IPS-11a (cell line): ENCODE measurements at regions not wholly inside any gene's neighbourhood (a gene's known extent, or its start where the extent isn't known, plus 50 kb on each side); places are given as distances from the start of the nearest gene placed in this dataset.
"Not testable (repeated sequence)": the region's sequence is repeated elsewhere in the genome, so short reads cannot be mapped to it uniquely, and the experiment has no call there.

ENCODE experiments used
- H3K4me3 ChIP-seq: one replicate; pipeline ENCODE4 v1.5.1; 2013; ENCODE audit warnings: low read depth, low read length, control low read depth

DNA sequence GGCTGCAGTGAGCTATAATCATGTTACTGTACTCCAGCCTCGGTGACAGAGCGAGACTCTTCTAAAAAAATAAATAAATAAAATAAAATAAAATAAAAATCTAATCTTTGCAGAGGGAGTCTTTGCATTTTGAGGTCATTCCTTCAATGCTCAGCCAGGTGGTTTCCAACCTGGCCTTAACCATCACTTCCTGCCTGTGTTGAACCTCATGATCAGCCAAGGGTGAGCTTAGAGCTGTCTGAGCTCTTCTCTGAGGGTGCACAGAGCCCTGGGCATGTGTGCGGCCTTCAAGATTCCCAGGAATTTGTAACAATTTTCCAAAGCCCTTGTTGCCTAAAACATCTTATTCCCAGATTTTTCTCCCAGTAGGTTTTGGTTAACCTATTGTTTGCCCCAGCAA, 94.3 kb downstream of the KCNJ12 start:
- not testable (repeated sequence) for H3K4me3 ChIP-seq

DNA sequence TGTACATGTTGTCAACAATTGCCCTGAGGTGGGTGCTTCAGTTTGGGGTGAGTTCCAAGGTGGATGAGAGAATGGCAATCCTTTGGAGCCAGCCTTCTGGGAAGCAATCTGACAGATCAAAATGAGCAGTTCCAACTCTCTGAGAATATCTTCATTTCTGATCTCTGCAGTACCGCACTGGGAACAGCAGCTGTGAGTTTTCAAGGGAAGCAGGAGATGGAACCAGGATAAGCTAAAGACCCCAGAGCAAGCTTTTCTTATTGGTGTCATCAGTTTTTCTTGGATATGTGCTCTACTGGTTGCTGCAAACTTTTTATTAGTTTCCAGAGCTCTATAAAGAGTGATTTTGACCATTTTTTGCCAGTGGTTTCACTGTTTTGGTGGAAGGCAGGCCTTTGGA, 94.7 kb downstream of the KCNJ12 start:
- no peak overlapping the region for H3K4me3 ChIP-seq

DNA sequence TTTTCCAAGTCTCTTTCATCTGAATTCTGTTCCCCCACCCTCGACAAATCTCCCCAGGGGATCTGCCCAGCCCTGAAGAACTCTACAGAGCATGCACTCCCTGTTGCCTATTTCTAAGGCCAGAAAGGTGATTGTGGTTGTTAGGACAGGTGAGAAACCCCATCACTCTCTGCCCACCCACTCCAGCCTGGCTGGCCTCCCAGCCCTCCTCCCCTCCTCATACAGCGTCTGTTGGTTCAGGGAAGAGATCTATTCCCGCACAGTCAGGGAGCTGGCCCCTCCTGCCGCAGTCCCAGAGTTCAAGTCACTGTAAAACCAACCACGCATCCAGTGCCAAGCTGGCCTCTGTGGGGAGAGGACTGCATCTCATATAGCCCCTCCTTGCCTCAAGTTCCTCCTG, 98.7 kb downstream of the KCNJ12 start:
- no peak overlapping the region for H3K4me3 ChIP-seq

DNA sequence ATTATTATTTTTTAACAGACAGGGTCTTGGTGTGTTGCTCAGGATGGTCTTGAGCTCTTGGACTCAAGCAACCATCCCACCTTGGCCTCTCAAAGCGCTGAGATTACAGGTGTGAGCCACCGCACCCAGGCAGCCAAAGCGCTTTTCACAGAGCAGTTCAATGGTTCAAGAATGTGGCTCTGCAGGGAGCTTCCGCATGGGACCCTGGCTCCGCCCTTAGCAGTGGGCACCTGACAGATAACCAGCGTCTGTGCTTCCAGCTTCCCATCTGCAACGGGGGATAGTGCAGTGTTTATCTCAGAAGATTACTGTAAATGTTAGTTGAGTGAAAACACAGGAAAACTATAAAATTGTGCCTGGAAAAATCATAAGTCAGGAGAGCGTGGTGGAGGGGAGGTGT, 99.4 kb downstream of the KCNJ12 start:
- no peak overlapping the region for H3K4me3 ChIP-seq

DNA sequence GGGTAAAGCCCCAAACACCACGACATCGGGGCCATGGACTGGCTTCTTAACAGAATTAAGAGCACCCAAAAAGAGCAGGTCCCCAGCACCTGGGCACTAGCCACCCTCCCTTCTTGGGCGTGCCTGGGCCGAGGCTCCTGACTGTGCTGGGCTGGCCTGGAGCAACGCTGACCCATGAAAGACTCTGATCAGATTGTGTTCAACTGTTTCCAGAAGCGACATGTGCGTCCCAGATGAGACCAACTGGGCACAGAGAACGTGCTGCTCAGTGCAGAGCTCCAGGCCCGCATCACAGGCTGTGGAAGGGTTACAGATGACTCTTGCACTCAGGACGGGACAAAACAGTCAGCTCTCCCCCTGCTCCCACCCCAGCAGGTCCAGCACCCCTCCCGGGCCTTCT, 100.7 kb downstream of the KCNJ12 start:
- H3K4me3 ChIP-seq, result no peak overlapping the region

DNA sequence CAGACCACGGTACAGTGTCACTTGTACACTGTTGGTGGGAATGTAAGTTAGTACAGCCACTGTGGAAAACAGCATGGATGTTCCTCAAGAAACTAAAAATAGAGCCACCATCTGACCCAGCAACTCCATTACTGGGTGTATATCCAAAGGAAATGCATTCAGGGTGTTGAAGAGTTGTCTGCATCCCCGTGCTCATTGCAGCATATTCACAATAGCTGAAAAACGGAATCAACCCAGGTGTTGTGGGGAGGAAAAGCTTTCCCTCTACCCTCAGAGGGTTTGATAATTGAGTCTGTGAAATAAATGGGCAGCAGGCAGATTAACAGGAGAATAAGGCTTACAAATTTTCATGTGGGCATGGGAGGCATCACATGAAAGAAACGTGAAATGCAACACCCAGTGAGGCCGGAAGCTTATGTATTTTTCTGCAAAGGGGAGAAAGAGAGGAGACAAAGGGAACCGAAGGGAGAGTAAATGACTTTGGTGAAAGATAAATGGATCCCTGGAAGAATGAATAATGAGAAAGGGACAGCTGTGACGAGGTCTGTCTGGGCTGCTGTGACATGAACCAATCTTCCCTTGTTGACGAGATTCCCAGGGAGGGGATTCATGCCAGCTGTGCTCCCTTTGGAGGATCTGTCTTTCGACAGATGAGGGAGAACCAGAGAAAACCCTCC, 106.2 kb downstream of the KCNJ12 start:
- H3K4me3 ChIP-seq, result no peak overlapping the region

DNA sequence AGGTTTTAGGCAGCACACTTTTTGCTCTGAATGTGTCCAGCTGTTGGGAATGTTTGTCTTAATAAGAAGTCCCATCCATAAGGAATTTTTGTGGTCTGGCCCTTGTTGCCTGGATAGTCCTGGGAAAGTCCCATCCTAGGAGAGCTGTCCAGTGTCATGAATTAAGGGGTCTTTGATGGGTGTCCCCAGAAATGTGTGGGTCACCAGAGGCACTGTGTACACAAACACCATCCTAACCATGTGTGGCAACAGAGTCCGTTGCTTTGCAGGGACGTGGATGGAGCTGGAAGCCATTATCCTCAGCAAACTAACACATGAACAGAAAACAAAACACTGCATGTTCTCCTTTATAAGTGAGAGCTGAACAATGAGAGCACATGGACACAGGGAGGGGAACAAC, 111.9 kb downstream of the KCNJ12 start:
- not testable (repeated sequence) for H3K4me3 ChIP-seq

DNA sequence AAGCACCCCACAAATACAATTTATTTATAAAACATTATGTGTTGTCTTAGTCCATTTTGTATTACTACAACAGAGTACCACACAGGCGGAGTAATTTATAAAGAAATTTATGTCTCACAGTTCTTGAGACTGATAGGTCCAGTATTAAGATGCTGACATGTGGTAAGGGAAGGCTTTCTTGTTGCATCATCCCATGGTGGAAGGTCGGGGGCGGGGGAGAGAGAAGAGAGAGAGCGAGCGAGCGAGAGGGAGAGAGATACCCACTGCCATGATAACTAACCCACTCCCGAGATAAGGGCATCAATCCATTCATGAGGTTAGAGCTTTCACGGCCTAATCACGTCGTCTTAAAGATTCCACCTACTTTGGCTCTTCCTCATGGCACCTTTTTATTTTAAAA, 117.8 kb downstream of the KCNJ12 start:
- H3K4me3 ChIP-seq, result no peak overlapping the region

DNA sequence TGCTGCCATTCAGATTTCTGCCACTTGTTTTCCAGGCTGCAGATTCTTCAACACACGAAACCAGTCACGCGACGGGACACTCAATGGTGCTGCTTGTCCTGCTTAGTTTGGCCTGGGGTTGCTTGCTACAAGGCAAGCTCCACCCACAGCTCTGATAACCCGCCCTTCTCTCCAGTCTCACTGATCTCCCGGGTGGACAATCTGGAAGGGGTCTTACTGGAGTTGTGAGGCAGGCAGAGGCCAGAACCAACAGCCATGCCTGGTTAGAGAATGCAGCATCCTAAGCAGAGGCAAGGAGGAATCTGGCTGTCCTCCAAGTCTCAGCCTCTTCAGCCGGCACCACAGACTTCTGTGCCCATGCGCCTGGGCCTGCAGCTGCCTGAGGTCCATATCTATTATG, 119.1 kb downstream of the KCNJ12 start:
- H3K4me3 ChIP-seq, result no peak overlapping the region

DNA sequence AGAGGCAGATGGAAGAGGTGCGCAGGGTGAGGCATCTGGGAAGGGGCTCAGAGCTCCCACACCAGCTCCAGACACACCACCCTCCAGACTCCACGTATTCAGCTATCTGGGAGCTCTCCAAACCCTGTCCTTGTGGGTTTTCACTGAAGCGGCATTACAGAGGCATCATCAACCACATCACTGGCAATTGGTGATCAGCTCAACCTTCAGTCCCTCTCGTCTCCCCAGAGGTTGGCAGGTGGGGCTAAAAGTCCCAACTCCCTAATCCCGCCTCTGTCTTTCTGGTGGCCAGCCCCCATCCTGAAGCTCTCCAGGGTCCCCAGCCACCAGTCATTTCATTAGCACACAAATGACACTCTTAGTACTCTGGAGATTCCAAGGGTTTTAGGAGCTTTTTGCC, 123.9 kb downstream of the KCNJ12 start:
- no peak overlapping the region for H3K4me3 ChIP-seq

DNA sequence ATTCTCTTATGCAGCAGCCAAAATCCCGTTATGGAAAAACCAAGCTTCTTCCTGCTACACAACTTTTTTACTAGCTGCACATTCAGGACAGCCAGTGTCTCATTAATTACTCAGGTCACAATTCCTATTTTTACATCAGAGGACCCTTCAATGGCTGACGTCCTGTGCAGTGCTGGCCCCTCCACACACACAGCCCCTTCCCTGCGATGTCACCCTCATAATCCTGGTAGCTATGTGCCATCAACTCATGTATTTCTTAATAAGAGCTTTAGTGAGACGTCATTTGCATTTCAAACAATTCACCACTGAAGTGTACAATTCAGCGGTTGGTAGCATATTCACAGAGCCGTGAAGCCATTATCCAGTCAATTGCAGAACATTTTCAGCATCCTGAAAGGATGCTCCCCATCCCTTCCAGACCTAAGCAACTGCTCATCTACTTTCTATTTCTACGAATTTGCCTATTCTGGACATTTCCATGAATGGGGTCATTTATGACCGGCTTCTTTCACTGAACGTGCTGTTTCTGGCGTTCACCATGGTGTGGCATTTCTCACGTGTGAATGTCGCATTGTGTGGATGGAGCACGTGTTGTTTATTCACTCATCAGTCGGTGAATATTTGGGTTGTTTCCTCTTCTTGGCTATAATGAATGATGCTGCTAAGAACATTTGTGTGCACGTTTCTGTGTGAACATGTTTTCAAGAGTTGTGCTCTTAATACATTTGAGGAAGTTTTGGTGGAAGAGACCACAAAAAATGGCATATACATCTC, 126.0 kb downstream of the KCNJ12 start:
- not testable (repeated sequence) for H3K4me3 ChIP-seq

DNA sequence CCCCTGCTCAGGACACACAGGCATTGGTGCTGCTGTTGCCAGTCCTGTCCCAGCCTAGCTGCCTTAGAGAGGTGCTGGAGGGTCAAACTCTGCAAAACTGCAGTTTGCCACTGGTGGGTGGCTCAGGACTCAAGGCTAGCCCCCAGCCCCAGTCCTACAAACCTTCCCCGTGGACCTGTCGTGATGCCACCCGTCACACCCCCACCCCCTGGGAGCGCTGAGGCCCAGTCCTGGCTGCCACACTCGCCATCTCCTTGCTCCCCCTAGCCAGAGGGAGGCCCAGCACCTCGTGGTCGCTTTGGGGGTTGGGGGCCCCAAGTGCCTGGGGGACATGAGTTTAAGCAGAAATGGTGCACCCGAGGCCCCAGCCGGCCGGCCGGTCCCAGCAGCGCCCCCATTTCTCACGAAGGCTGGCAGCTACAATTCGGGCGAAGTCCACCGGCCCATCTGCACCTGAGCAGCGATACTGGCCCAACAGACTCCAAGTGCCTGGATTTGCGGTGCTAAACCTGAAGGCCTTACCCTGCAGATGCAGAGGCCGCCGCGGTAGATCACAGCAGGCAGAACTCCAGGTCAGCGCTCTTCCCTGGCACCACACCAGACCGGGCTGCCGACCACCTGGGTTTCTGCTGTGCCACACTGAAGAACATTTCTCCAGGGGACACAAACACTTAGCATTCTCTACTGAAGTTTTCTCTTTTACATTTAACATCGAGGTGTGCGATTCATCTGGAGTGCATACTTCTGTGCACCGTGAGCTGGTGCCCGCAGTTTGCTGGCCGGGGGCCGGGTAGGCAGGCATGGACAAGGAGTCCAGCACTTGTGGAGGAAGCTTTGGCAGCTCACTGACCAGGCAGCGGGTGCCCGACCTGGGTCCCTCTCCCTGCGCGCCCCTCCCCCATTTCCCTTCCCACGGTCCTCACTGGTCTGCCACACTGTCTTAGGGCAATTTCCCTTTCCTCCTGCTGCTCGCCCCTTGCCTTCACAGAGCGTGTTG, 130.0 kb downstream of the KCNJ12 start:
- H3K4me3 ChIP-seq, result no peak overlapping the region

DNA sequence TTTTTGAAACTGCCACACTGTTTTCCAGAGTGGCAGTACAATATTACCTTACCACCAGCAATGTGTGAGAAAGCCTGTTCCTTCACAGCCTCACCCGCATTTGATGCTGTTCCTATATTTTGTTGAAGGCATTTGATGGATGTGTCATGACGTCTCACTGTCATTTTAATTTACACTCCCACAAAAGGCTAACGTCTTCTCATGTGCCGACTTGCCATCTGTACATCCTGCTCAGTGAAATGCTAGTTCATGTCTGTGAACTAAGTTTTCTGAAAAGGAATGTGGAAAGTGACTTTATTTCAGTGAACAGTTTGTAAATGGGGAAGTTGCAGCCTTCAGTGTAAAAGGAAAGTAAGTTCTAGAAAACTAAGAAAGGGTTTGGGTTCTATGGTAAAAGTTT, 131.6 kb downstream of the KCNJ12 start:
- H3K4me3 ChIP-seq, result not testable (repeated sequence)

DNA sequence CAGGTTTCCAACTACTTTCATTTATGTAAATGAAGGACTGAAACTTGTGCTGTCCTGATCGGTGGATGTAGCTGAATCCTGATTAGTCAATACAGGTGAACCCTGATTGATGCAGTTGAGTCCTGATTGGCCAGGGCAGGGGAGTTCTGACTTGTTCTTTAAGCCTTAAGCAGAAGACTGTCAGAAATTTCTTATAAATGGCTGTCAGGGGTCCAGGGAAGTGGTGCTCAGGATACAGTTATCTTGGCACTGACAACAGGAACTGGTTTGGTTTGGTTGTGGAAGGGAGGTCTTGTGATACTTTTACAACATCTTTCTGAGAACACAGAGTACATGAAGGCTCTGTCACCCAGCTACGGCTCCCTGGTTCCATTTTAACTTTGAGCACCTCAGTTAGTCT, 132.1 kb downstream of the KCNJ12 start:
- H3K4me3 ChIP-seq, result no peak overlapping the region

DNA sequence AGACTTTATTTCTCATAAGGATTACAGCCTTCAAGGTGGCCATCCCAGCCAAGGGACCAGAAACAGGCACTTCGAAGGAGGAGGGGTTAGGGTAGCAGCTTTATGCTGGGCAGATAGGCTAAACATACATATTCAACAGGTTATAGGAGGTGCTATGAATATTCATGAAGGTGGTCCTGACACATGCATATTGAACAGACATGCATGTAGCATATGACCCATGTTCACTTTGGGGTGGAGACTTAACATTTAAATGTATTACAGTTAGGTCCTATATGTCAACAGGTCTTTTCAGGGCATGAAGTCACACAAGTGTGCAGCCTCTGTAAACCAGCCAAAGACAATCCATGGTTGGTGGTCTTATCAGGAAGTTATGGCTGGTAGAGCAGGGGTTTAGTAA, 133.2 kb downstream of the KCNJ12 start:
- H3K4me3 ChIP-seq, result not testable (repeated sequence)

DNA sequence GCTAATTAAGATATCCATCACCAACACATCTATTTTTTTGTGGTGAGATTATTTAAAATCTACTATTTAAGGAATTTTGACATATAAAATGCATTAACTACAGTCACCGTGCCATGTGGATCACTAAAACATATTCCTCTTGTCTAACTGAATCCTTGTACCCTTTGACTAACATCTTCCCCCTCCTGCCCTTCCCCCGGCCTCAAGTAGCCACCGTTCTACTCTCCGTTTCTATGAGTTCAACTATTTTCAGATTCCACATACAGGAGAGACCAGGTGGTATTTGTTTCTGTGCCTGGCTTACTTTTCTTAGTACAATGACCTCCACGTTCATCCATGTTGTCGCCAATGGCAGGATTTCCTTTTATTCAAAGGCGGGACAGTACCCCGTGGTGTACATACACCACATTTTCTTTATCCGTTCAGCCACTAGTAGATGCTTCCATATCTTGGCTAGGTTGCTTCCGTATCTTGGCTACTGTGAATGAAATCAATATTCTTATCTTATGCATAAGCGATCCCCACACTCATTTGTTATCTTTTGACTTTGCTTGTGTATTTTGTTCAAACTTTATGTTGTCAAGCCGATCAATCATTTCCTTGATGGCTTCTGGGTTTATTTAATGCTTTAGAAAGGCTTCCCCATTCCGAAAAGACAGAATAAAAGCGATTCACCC, 134.7 kb downstream of the KCNJ12 start:
- H3K4me3 ChIP-seq, result peak overlapping the region; percentile 47

DNA sequence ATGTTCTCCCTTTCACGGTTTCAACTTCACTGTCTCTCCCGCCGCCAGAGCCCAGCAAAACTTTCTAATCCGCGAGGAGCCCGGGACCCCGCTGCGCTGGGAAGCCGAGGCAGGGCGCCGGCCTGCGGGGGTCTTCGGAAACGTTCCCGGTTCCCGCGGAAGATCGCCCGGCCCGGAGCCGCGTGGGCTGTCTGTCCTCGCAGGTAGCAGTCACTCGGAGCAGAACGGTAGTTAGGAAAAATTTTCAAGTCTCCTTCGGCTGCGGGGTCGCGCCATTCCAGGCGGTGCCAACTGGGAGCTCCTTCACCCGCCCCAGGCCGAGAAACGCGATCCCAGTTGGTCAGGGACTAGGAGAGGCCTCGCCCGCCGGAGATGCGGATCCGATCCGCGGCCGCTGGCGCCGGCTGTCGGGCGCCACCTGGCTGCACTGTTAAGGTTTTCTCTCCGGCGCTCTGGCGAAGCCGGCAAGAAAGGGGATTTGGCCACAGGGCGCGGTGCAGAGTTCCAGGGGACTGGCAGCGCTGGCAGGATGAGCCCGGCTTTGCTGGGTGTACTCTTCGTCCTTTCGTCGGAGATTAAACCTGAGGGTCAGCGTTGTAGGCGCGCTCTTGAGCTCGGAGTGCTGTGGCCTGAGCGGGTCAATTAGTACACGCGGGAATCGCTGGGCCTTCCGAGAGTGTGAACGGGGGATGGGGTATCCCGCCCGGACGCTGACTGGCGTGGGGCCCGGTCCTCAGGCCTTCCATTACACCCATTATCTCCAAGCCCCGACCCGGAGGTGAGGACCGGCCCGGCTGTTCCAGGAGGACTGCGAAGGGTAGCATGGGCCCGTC, 135.4 kb downstream of the KCNJ12 start:
- peak overlapping the region; percentile 47 for H3K4me3 ChIP-seq

DNA sequence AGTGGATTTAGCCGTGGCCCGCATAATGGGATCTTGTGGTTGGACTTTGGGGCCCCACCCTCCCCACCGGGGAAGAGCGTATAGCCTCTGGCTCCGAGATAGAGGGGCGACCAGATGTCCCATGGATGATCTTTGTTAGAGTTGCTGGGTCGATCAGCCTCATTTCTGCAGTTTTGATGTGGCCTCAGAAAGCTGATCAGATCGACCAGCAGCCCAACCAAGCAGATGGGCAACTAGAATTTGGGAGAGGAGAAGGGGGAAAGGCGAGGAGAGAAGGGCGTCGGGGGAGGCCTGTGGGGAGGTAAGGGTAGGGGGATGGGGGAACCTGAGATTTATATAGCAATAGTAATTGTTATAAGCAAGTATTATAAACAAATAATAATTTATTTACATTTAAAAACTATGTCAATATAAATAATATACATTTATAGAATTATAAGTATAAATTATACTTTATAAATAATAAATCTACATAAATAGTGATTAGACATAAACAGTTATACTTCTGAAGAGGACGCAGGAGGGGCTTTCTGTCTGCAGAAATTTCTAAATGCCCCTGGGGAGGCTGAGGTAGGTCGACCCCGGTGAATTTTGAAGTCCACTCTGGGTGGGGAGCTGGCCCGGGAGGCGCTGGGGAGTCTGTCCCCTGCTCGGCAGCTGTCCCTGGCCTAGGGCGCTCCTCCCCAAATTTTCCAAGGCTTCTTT, 136.3 kb downstream of the KCNJ12 start:
- H3K4me3 ChIP-seq, result no peak overlapping the region

DNA sequence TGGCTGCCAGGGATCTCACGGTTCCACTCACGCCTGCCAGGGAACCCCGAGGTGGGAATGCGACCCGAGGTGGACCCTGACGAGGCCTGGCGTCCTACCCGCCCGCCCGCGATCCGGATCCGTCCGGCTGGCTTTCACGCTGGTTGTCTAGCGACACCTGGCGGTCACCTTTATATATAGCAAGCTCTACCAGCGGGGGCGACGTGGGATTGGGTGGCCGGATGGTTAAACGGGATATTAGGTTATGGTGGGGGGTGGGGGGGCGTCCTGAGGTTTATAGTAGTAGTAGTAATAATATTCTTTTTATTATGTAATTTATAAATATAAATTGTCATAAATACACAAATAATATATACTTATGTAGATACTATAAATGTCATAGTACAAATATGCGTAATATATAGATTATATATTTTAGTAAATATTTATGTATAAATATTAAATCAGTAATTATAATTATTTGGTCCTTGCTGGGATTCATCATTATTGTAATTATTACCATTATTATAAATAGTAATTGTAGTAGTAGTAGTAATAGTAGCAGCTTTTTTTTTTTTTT, 136.9 kb downstream of the KCNJ12 start:
- H3K4me3 ChIP-seq, result no peak overlapping the region
